Smooth muscle cell (in vitro differentiated cells): ENCODE measurements at regions not wholly inside any gene's neighbourhood (a gene's known extent, or its start where the extent isn't known, plus 50 kb on each side); places are given as distances from the start of the nearest gene placed in this dataset.

Experiments
- DNase-seq: peaks from one replicate; lab custom pipeline; 2025; ENCODE audit not compliant: unreplicated experiment; lab: John Stamatoyannopoulos, UW
- H2AFZ ChIP-seq: fragments of 200-600 bp; sonication (generic); 2 replicates; pipeline ENCODE4 v1.6.0; 2016; ENCODE audit warnings: antibody characterized with exemption, low read depth, mild to moderate bottlenecking
- H3F3A ChIP-seq: fragments of 200-600 bp; sonication (generic); 2 replicates; pipeline ENCODE4 v1.6.0; 2017; ENCODE audit warnings: antibody characterized with exemption, low read depth
- H3K27ac ChIP-seq: fragments of 200-600 bp; sonication (generic); 2 replicates; pipeline ENCODE4 v1.5.1; 2016; ENCODE audit warnings: low read depth, mild to moderate bottlenecking
- H3K27me3 ChIP-seq: fragments of 200-600 bp; sonication (generic); 2 replicates; pipeline ENCODE4 v1.6.1; 2016; ENCODE audit warnings: low read depth, mild to moderate bottlenecking
- H3K36me3 ChIP-seq: fragments of 200-600 bp; sonication (generic); 2 replicates; pipeline ENCODE4 v1.5.1; 2016; ENCODE audit warnings: low read depth
- H3K4me1 ChIP-seq: fragments of 200-600 bp; sonication (generic); 2 replicates; pipeline ENCODE4 v1.5.1; 2016; ENCODE audit warnings: low read depth
- H3K4me2 ChIP-seq: fragments of 200-600 bp; sonication (generic); 2 replicates; pipeline ENCODE4 v1.6.0; 2016; ENCODE audit warnings: mild to moderate bottlenecking
- H3K4me3 ChIP-seq: fragments of 200-600 bp; sonication (generic); 2 replicates; pipeline ENCODE4 v1.5.1; 2016; ENCODE audit warnings: mild to moderate bottlenecking
- H3K79me2 ChIP-seq: fragments of 200-600 bp; sonication (generic); 2 replicates; pipeline ENCODE4 v1.6.0; 2016; ENCODE audit warnings: low read depth, mild to moderate bottlenecking
- H3K9ac ChIP-seq: fragments of 200-600 bp; sonication (generic); 2 replicates; pipeline ENCODE4 v1.6.0; 2016; ENCODE audit warnings: low read depth
- H3K9me3 ChIP-seq: fragments of 200-600 bp; sonication (generic); replicated peaks from 2 replicates; pipeline ENCODE4 v1.5.1; 2016; ENCODE audit warnings: low read depth
- H4K20me1 ChIP-seq: fragments of 200-600 bp; sonication (generic); 2 replicates; pipeline ENCODE4 v1.6.0; 2016; ENCODE audit warnings: low read depth
- WGBS: methylation state at CpG from one replicate; pipeline ENCODE4 v1.1.7; 2016; ENCODE audit warnings: low lambda C conversion rate; 5-methylcytosine and 5-hydroxymethylcytosine counted together
- TF ChIP-seq, protein P1 (sequence below): fragments of 200-600 bp; sonication (generic); IDR thresholded peaks from 2 replicates; pipeline ENCODE4 v1.5.1; 2017; ENCODE audit warnings: borderline replicate concordance, mild to moderate bottlenecking, antibody characterized with exemption; ENCODE audit not compliant: insufficient read depth, poor library complexity, severe bottlenecking

DNA sequence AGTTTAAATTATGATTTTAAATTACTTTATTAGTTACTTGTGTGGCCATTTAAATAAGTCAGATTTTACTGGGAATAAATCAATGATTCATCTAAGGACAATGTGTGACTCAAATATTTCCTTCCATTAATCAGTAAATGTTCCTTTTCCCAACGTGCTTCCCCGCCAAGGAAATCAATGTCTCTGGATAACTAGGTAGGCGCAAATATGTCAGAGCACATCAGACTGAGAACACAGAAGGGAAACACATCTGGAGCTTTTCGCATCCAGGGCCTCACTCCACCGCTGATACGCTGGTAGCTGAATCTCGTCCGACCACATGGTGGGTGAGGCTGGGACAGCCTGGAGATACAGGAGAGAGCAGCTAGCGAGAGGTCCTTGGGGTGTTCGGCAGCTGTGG is 56.4 kb upstream of the RPS6KA2 start:
- H3K36me3 ChIP-seq = no peaks in the 10 kb centered on the region
- H3K27me3 ChIP-seq = no peaks in the 10 kb centered on the region
- no peak overlapping the region for H2AFZ ChIP-seq
- H3K9me3 ChIP-seq = no peaks in the 10 kb centered on the region
- H3K27ac ChIP-seq = no peak overlapping the region
- WGBS = 87% methylated on average over 10 of the region's 10 CpGs
- no peak for DNase-seq
- no peak overlapping the region for H3K4me2 ChIP-seq
- H3F3A ChIP-seq = no peaks in the 10 kb centered on the region
- H4K20me1 ChIP-seq = no peaks in the 10 kb centered on the region
- TF ChIP-seq, protein P1, sequence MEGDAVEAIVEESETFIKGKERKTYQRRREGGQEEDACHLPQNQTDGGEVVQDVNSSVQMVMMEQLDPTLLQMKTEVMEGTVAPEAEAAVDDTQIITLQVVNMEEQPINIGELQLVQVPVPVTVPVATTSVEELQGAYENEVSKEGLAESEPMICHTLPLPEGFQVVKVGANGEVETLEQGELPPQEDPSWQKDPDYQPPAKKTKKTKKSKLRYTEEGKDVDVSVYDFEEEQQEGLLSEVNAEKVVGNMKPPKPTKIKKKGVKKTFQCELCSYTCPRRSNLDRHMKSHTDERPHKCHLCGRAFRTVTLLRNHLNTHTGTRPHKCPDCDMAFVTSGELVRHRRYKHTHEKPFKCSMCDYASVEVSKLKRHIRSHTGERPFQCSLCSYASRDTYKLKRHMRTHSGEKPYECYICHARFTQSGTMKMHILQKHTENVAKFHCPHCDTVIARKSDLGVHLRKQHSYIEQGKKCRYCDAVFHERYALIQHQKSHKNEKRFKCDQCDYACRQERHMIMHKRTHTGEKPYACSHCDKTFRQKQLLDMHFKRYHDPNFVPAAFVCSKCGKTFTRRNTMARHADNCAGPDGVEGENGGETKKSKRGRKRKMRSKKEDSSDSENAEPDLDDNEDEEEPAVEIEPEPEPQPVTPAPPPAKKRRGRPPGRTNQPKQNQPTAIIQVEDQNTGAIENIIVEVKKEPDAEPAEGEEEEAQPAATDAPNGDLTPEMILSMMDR = no peak
- H3K79me2 ChIP-seq = no peaks in the 10 kb centered on the region
- no peak overlapping the region for H3K9ac ChIP-seq
- H3K4me3 ChIP-seq = no peak overlapping the region
- peaks cover 10% of the 10 kb centered on the region for H3K4me1 ChIP-seq

DNA sequence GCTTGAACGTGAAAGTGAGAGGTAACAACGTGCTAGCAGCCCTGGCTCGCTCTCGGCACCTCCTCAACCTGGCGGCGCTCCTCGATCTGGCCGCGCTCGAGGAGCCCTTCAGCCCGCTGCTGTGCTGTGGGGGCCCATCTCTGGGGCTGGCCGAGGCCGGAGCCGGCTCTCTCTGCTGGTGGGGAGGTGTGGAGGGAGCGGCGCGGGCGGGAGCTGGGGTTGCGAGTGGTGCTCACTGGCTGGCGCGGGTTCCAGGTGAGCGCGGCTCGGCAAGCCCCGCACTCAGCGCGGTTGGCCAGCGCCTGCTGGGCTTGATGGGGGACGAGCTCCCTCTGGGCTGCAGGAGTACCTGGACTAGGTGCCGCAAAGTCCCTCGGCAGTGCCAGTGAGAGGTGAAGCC is 52.5 kb upstream of the RPS6KA2 start:
- H3K9ac ChIP-seq = no peak overlapping the region
- no peaks in the 10 kb centered on the region for H3K9me3 ChIP-seq
- no peak overlapping the region for H3K4me3 ChIP-seq
- H2AFZ ChIP-seq = no peak overlapping the region
- no peak overlapping the region for H3K4me2 ChIP-seq
- H3K36me3 ChIP-seq = no peaks in the 10 kb centered on the region
- H3K27ac ChIP-seq = no peak overlapping the region
- H3K79me2 ChIP-seq = no peaks in the 10 kb centered on the region
- no peaks in the 10 kb centered on the region for H3K4me1 ChIP-seq
- H3F3A ChIP-seq = no peaks in the 10 kb centered on the region
- TF ChIP-seq, protein P1 = no peak
- H3K27me3 ChIP-seq = no peaks in the 10 kb centered on the region
- no peaks in the 10 kb centered on the region for H4K20me1 ChIP-seq
- WGBS = 95% methylated on average over 21 of the region's 31 CpGs
- no peak for DNase-seq

DNA sequence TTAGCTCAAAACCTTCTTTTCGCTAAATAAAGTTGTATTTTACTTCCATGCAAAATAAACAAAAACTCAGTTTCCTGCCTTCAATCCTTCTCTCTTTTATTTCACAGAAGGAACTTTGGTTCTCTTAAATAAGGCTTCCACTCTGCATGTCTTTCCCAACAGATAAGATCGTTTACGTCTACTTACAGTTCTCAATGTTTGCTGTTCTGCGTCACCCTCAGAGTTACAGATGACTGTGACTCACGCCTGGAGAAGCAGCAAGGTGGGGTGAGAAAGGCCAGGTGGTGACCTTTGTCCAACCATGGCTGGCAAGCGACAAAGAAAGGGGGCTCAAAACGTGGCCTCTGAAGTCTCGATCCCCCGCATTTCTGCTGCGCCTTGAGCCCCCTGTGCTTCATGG is 51.4 kb upstream of the RPS6KA2 start:
- no peaks in the 10 kb centered on the region for H3K36me3 ChIP-seq
- no peaks in the 10 kb centered on the region for H3K27me3 ChIP-seq
- H3K4me2 ChIP-seq = no peak overlapping the region
- no peaks in the 10 kb centered on the region for H4K20me1 ChIP-seq
- H3K4me1 ChIP-seq = no peaks in the 10 kb centered on the region
- no peak for DNase-seq
- H3F3A ChIP-seq = no peaks in the 10 kb centered on the region
- H3K27ac ChIP-seq = peak overlapping the region; percentile 85
- H2AFZ ChIP-seq = no peak overlapping the region
- no peaks in the 10 kb centered on the region for H3K79me2 ChIP-seq
- H3K4me3 ChIP-seq = no peak overlapping the region
- TF ChIP-seq, protein P1 = no peak
- no peak overlapping the region for H3K9ac ChIP-seq
- no peaks in the 10 kb centered on the region for H3K9me3 ChIP-seq
- 54% methylated on average over 10 of the region's 10 CpGs for WGBS

DNA sequence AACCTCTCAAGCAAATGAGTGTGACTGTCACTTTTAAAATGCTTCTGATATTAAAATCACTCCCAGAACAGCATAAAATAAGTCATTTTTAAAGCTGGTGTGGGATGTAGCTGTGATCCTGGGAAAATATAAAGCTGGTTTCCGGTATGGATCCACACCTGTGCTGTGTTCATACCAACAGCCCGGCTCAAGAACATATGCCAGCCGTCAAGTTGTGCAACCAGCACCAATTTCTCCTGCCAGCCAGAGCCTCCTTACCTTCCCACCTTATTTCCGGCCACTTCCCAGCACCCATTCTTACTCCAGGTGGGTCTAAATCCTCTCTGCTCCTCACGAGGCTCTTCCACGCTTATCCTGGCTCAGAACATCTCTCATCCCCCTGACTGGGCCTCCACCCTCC is 50.9 kb upstream of the RPS6KA2 start:
- Histone ChIP-seq H3K4me2 (no peak overlapping the region), H3K4me3 (no peak overlapping the region), H3K36me3 (no peaks in the 10 kb centered on the region), H3F3A (no peaks in the 10 kb centered on the region), H3K79me2 (no peaks in the 10 kb centered on the region), H3K27me3 (no peaks in the 10 kb centered on the region), H3K9ac (no peak overlapping the region), H3K9me3 (no peaks in the 10 kb centered on the region), H4K20me1 (no peaks in the 10 kb centered on the region), H3K27ac (peak overlapping the region; percentile 85), H3K4me1 (no peaks in the 10 kb centered on the region), H2AFZ (no peak overlapping the region)
- TF ChIP-seq, protein P1 = no peak
- WGBS = 83% methylated on average over 6 of the region's 6 CpGs
- no peak for DNase-seq
